ENCODE measurements at regions not wholly inside any gene's neighbourhood (a gene's known extent, or its start where the extent isn't known, plus 50 kb on each side); places are given as distances from the start of the nearest gene placed in this dataset.
A peak's percentile ranks its signal among the peaks of the same experiment; 100 is the strongest.

- no peak for DNase-seq
These were observed 327.7 kb downstream of the PIK3R1 start for GRCh38 chr5:68543212-68543611.

DNA sequence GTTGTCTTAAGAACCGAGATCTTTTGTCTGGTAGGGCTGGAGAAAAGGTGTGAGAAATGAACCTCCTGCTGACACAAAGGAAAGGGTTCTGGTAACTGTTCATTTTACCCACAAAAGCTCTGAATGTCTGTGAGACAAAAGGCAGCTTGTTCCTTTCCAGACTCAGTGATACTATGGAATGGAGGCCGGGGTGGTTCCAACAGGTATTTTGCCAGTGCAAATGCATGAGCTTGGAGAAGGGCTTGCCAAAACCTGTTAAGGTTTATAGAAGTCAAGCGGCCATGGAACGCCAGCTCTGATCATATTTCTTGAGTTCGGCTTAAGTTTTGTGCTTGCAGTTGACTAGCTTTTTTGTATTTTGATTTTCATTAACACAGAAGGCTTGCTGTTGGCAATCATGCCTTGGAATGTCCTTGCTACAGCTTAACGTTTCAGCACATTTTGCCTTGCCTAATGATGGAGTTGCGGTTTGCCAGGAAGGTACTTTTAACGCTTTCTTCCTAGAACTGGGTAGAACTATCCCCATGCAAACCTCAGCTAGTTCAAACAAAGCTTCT lies 328.6 kb downstream of the PIK3R1 start:
- no peak for DNase-seq

- DNase-seq = no peak
These were observed 329.3 kb downstream of the PIK3R1 start for GRCh38 chr5:68544648-68545552.

- DNase-seq = no peak
These were observed 330.2 kb downstream of the PIK3R1 start for GRCh38 chr5:68545636-68546295.

DNA sequence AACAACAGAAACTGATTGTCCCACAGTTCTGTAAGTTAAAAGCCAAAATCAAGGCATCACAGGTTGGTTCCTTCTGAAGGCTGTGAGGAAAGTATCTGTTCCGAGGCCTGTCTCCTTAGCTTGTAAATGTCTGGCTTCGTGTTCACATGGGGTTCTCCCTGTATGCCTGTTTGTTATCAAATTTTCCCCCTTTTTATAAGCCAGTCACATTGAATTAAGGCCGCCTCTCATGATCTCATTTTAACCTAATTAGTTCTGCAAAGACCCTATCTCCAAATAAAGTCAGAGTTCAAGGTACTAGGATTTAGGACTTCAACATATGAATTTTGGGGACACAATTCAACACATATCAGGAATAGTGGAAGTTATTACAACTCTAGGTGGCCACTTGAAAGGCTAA lies 331.5 kb downstream of the PIK3R1 start:
- DNase-seq = no peak

- no peak for DNase-seq
These were observed 332.1 kb downstream of the PIK3R1 start for GRCh38 chr5:68547622-68548021.

GRCh38 chr5:68548959-68549676 lies 333.6 kb downstream of the PIK3R1 start:
- no peak for DNase-seq

- no peak for DNase-seq
These were observed 334.5 kb downstream of the PIK3R1 start for GRCh38 chr5:68550015-68550414.

DNA sequence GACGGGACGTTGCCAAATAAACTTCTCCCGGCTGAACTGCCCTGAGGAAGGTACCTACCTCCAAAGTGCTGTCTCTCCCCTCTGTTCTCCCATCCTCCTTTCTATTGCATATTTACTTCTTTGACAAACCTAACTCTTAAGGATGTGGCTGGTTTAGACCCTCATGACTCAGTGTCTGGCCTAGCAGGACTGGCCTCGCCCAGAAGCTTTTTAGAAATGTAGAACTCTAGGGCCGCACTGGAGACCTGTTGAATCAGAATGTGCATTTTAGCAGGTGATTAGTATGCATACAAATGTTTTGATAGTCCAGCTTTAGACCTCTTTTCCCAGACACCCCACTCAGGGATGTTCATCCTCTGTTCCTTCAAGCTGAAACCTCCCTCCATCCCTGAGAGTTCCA lies 335.9 kb downstream of the PIK3R1 start:
- no peak for DNase-seq

GRCh38 chr5:68554571-68555279 lies 339.2 kb downstream of the PIK3R1 start:
- DNase-seq = no peak

DNA sequence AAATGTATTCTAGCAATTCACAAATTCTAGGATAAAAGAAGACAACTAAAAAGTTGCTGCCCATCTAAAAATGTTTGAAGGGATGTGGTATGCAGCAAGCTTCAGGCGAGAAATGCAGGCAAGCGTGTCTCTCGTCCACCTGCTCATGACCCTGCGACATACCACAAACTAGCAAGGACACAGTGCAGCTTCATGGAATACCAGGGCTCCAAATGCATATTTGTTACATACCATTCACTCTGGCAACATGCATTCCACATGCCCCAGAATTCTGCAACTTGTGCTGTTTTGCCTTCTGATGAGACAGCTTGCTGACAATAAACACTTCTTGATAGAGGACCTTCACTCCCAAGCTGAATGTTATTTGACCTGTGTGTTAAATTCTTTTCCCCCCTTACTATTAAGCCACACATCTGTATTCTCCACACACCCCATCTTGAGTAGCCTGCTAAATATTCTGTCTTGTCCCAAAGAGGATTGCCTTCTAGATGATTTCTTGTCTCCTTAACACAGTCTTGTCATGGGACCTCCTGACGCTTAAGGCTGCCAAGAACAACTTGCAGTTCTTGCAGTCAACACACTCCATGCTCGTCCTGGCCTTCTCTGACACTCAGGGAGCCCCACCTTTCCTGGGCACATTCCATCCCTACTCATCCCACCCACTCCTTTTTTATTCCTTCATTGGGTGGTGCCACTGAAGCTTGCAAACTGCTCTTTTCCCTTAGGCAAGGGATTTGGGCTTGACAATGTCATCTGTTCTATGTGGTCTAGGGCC lies 340.5 kb downstream of the PIK3R1 start:
- DNase-seq = no peak

- DNase-seq = no peak
These were observed 341.8 kb downstream of the PIK3R1 start for GRCh38 chr5:68557162-68557936.

- no peak for DNase-seq
These were observed 346.8 kb downstream of the PIK3R1 start for GRCh38 chr5:68562308-68562707.

DNA sequence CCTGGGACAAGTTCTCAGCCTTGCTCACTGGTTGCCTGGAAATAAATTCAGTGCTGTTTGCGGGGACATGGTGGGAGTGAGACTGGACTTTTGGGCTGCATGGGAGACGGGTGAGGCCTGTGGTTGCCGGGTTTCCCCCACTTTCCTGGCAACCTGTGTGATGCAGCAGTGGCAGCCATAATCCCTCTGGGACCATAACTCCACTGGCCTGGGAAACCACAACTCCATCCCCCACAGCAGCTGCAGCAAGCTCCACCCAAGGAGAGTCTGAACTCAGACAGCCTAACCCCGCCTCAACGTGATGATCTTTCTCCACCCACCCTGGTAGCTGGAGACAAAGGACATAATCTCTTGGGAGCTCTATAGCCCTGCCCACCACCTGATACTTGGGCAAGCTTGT lies 349.9 kb downstream of the PIK3R1 start:
- peak; percentile 62 for DNase-seq

DNA sequence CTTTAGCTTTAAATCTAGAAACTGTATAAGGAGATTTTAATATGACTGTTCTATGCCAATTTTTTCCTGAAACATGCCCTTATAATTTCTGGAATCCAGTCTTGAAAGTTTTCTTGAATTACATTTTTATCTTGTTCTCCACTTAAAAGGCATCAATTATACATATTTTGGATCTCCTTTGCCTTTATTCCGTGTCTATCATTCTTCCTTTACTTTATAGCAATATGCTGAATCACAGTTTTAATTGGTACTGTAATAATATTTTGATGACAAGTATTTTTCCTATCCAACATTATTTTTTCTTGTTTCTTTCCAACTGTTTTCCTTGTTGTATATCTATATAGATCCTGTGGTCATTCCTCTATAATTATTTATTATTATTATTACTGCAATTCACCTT lies 361.2 kb downstream of the PIK3R1 start:
- DNase-seq = no peak

- no peak for DNase-seq
These were observed 366.7 kb downstream of the PIK3R1 start for GRCh38 chr5:68582284-68582683.

GRCh38 chr5:68587171-68587570 lies 371.6 kb downstream of the PIK3R1 start:
- DNase-seq = no peak

DNA sequence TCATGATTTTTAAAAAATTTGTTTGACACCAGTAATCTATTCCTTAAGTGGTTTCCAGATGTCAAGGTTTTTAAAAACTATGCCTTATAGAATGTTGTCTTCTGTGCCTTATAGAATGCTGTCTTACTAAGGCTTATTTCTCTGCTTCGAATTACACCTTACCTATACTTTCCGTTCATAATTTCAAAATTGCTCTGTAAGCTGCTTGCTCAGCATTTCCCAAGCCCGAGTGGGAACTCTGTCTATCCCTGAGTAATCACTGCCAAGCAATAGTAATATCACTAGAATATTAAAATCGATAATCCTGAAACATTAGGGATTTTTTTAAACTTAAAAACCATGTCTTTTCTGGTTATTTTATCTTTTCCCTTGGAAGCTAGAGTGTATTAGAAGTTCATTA lies 376.3 kb downstream of the PIK3R1 start:
- no peak for DNase-seq

DNA sequence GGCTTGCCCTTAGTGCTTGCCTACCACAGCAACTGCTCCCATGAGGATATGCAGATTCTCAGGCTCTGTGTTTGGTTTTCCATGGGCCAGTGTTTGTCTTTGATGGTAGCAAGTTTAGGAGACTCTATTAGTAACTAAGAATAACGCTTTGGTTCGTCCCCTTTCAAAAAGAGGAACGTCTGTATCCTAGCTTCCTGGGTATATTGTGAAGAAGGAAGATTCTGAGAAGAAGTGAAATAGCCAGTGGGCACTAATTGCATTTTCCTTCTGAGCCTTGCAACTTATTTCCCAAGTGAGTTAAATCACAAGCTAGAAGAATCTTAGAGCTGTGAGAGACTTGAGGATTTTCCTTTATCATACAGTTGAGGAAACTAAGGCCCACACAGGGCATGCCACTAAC lies 376.8 kb downstream of the PIK3R1 start:
- no peak for DNase-seq

DNA sequence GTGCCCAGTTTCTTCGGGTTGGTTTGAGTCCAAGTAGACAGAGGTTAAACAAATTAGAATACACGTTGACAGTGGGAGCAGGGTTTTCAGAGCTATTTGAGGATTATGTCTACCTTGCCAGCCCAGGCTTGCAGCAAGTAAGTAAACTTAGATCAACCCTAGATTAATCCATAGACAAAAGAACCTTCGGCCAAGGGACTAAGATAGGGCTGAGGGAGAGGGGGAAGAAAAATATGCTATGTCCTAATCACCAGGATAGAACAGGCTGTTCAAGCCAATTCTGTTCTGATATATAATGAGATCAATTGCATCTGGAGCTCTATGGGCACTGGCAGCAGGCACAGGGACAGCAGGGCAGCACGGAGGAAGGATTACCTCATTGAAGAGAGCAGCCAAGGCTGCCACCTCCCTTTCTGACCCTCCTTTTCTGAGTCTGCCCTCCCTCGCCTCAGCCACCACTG lies 377.7 kb downstream of the PIK3R1 start:
- no peak for DNase-seq

- no peak for DNase-seq
These were observed 397.4 kb downstream of the PIK3R1 start for GRCh38 chr5:68612972-68613371.

All from CD4-positive, alpha-beta T cell treated with Interleukin-15 for 1 hour (primary cell).